ENCODE measurements at regions not wholly inside any gene's neighbourhood (a gene's known extent, or its start where the extent isn't known, plus 50 kb on each side); places are given as distances from the start of the nearest gene placed in this dataset.

- H3K4me3 ChIP-seq (ENCODE audit: low read length), result no peak overlapping the region
- TF ChIP-seq EZH2phosphoT487 (IDR thresholded peaks at IDR 0.05; ENCODE audit: low read length) (no peak), EZH2 (optimal IDR thresholded peaks at IDR 0.05; ENCODE audit: low read depth, low read length) (no peak)
- TF ChIP-seq, protein P1, sequence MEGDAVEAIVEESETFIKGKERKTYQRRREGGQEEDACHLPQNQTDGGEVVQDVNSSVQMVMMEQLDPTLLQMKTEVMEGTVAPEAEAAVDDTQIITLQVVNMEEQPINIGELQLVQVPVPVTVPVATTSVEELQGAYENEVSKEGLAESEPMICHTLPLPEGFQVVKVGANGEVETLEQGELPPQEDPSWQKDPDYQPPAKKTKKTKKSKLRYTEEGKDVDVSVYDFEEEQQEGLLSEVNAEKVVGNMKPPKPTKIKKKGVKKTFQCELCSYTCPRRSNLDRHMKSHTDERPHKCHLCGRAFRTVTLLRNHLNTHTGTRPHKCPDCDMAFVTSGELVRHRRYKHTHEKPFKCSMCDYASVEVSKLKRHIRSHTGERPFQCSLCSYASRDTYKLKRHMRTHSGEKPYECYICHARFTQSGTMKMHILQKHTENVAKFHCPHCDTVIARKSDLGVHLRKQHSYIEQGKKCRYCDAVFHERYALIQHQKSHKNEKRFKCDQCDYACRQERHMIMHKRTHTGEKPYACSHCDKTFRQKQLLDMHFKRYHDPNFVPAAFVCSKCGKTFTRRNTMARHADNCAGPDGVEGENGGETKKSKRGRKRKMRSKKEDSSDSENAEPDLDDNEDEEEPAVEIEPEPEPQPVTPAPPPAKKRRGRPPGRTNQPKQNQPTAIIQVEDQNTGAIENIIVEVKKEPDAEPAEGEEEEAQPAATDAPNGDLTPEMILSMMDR (IDR thresholded peaks at IDR 0.05; ENCODE audit: low read length), result no peak
- H3K4me2 ChIP-seq (ENCODE audit: low read depth, low read length), result no peak overlapping the region
- no peaks in the 10 kb centered on the region for H3K36me3 ChIP-seq (replicated peaks; ENCODE audit: insufficient read depth, low read length)
- DNase-seq, result no peak
- H3K9me2 ChIP-seq (replicated peaks; ENCODE audit: insufficient read depth, low read length), result no peaks in the 10 kb centered on the region
- H3K79me2 ChIP-seq (ENCODE audit: low read length), result no peaks in the 10 kb centered on the region
- H3K9me3 ChIP-seq (replicated peaks; ENCODE audit: insufficient read depth, low read length), result no peaks in the 10 kb centered on the region
- no peaks in the 10 kb centered on the region for H3K27me3 ChIP-seq (replicated peaks; ENCODE audit: insufficient read depth, low read length)
- no peaks in the 10 kb centered on the region for H4K20me1 ChIP-seq (ENCODE audit: insufficient read depth, low read length)
- H3F3A ChIP-seq (ENCODE audit: insufficient read depth, low read length), result no peaks in the 10 kb centered on the region
- H3K4me1 ChIP-seq (ENCODE audit: low read length), result no peaks in the 10 kb centered on the region
- no peak overlapping the region for H2AFZ ChIP-seq (ENCODE audit: low read length)
- H3K27ac ChIP-seq (ENCODE audit: low read length), result no peak overlapping the region
- no peak overlapping the region for H3K9ac ChIP-seq (ENCODE audit: low read length)
These were observed 207.8 kb upstream of the LRATD1 start for GRCh38 chr2:14424478-14425390.

- no peak for TF ChIP-seq EZH2phosphoT487 (IDR thresholded peaks at IDR 0.05; ENCODE audit: low read length)
- no peak for TF ChIP-seq EZH2 (optimal IDR thresholded peaks at IDR 0.05; ENCODE audit: low read depth, low read length)
- TF ChIP-seq, protein P1 (IDR thresholded peaks at IDR 0.05; ENCODE audit: low read length), result no peak
- no peak overlapping the region for H3K4me2 ChIP-seq (ENCODE audit: low read depth, low read length)
- no peak overlapping the region for H3K27ac ChIP-seq (ENCODE audit: low read length)
- no peak overlapping the region for H3K4me3 ChIP-seq (ENCODE audit: low read length)
- DNase-seq, result no peak
- no peaks in the 10 kb centered on the region for H3F3A ChIP-seq (ENCODE audit: insufficient read depth, low read length)
- no peaks in the 10 kb centered on the region for H3K9me3 ChIP-seq (replicated peaks; ENCODE audit: insufficient read depth, low read length)
- H3K4me1 ChIP-seq (ENCODE audit: low read length), result no peaks in the 10 kb centered on the region
- H3K27me3 ChIP-seq (replicated peaks; ENCODE audit: insufficient read depth, low read length), result no peaks in the 10 kb centered on the region
- no peaks in the 10 kb centered on the region for H3K79me2 ChIP-seq (ENCODE audit: low read length)
- H2AFZ ChIP-seq (ENCODE audit: low read length), result no peak overlapping the region
- no peaks in the 10 kb centered on the region for H3K9me2 ChIP-seq (replicated peaks; ENCODE audit: insufficient read depth, low read length)
- H3K36me3 ChIP-seq (replicated peaks; ENCODE audit: insufficient read depth, low read length), result no peaks in the 10 kb centered on the region
- H3K9ac ChIP-seq (ENCODE audit: low read length), result no peak overlapping the region
- no peaks in the 10 kb centered on the region for H4K20me1 ChIP-seq (ENCODE audit: insufficient read depth, low read length)
These were observed 206.6 kb upstream of the LRATD1 start for GRCh38 chr2:14425869-14426268.

- Histone ChIP-seq H3K4me2 (ENCODE audit: low read depth, low read length) (no peak overlapping the region), H3K4me1 (ENCODE audit: low read length) (no peaks in the 10 kb centered on the region), H2AFZ (ENCODE audit: low read length) (no peak overlapping the region), H3K9ac (ENCODE audit: low read length) (no peak overlapping the region), H3K79me2 (ENCODE audit: low read length) (no peaks in the 10 kb centered on the region), H3K36me3 (replicated peaks; ENCODE audit: insufficient read depth, low read length) (no peaks in the 10 kb centered on the region), H3K9me3 (replicated peaks; ENCODE audit: insufficient read depth, low read length) (no peaks in the 10 kb centered on the region), H3K27ac (ENCODE audit: low read length) (no peak overlapping the region), H4K20me1 (ENCODE audit: insufficient read depth, low read length) (no peaks in the 10 kb centered on the region), H3K27me3 (replicated peaks; ENCODE audit: insufficient read depth, low read length) (no peaks in the 10 kb centered on the region), H3K9me2 (replicated peaks; ENCODE audit: insufficient read depth, low read length) (no peaks in the 10 kb centered on the region), H3K4me3 (ENCODE audit: low read length) (no peak overlapping the region), H3F3A (ENCODE audit: insufficient read depth, low read length) (no peaks in the 10 kb centered on the region)
- DNase-seq, result no peak
- TF ChIP-seq EZH2 (optimal IDR thresholded peaks at IDR 0.05; ENCODE audit: low read depth, low read length), result no peak
- TF ChIP-seq, protein P1 (IDR thresholded peaks at IDR 0.05; ENCODE audit: low read length), result no peak
- TF ChIP-seq EZH2phosphoT487 (IDR thresholded peaks at IDR 0.05; ENCODE audit: low read length), result no peak
These were observed 204.5 kb upstream of the LRATD1 start for GRCh38 chr2:14428056-14428455.
